Uterus (tissue), 3 donors: ENCODE measurements at regions not wholly inside any gene's neighbourhood (a gene's known extent, or its start where the extent isn't known, plus 50 kb on each side); places are given as distances from the start of the nearest gene placed in this dataset.

Experiments used
- DNase-seq, 2 donors: peaks; one replicate each; pipeline ENCODE4 v3.0.0-alpha.2; 2019 to 2020
- H3K27ac ChIP-seq, 2 donors: fragments of 200-600 bp; sonication (generic); 1 replicate in 1 of 2; 2 replicates in 1 of 2; pipeline ENCODE4 v1.5.1; 2016 to 2018
- H3K27me3 ChIP-seq, 2 donors: fragments of 200-600 bp; sonication (generic); one replicate each; pipeline ENCODE4 v1.5.1; 2018 to 2019; ENCODE audit warnings: control low read depth in 1 of 2
- H3K36me3 ChIP-seq, 2 donors: fragments of 200-600 bp; sonication (generic); one replicate each; pipeline ENCODE4 v1.5.1; 2019; ENCODE audit warnings: control low read depth in 1 of 2
- H3K4me1 ChIP-seq, 2 donors: fragments of 200-600 bp; sonication (generic); one replicate each; pipeline ENCODE4 v1.5.1; 2018 to 2019; ENCODE audit warnings: control low read depth in 1 of 2
- H3K4me3 ChIP-seq, 2 donors: fragments of 200-600 bp; sonication (generic); 1 replicate in 1 of 2; 2 replicates in 1 of 2; pipeline ENCODE4 v1.5.1; 2018 to 2019; ENCODE audit warnings: mild to moderate bottlenecking in 1 of 2
- H3K9me3 ChIP-seq, 2 donors: fragments of 200-600 bp; sonication (generic); one replicate each; pipeline ENCODE4 v1.5.1; 2019; ENCODE audit warnings: control low read depth in 1 of 2
- CTCF ChIP-seq, 4 experiments: fragments of 200-600 bp in 2 of 4; fragments of 450-650 bp in 2 of 4; sonication (generic) in 2 of 4; IDR thresholded peaks; one replicate each; pipeline ENCODE4 v1.5.1; 2016 to 2019; ENCODE audit warnings: antibody characterized with exemption in 4 of 4, mild to moderate bottlenecking in 2 of 4, moderate library complexity in 1 of 4
- POLR2A ChIP-seq, 2 donors: fragments of 450-650 bp; IDR thresholded peaks; one replicate each; pipeline ENCODE4 v1.6.1; 2016; ENCODE audit warnings: antibody characterized with exemption in 2 of 2, mild to moderate bottlenecking in 1 of 2, moderate library complexity in 1 of 2
- intact Hi-C: fragments of 100-400 bp; cut with DNase I; formaldehyde crosslinking; loops from one replicate; pipeline ENCODE4 v1.15.1; 2023; ENCODE audit warnings: low total_unique reads
- donor health status: DM: yes; HTN: yes; CAD: no.

- Histone ChIP-seq H3K9me3 (no peaks in the 10 kb centered on the region), H3K36me3 (no peaks in the 10 kb centered on the region), H3K4me1 (no peaks in the 10 kb centered on the region), H3K27ac (no peak overlapping the region), H3K27me3 (no peaks in the 10 kb centered on the region), H3K4me3 (no peak overlapping the region)
- TF ChIP-seq POLR2A (IDR thresholded peaks at IDR 0.05) (no peak), CTCF (IDR thresholded peaks at IDR 0.05) (no peak)
- DNase-seq = no peak
- intact Hi-C loops = loop anchor here (10.0 kb wide), 1 partner anchor 46 kb away; no protein-coding TSS in a partner anchor
Measured at GRCh38 chr18:32621034-32621433, 150.4 kb upstream of the GAREM1 start.

- Histone ChIP-seq H3K4me1 (no peaks in the 10 kb centered on the region), H3K27me3 (no peaks in the 10 kb centered on the region), H3K9me3 (no peaks in the 10 kb centered on the region), H3K4me3 (no peak overlapping the region), H3K36me3 (no peaks in the 10 kb centered on the region), H3K27ac (no peak overlapping the region)
- DNase-seq = no peak
- TF ChIP-seq POLR2A (IDR thresholded peaks at IDR 0.05) (no peak), CTCF (IDR thresholded peaks at IDR 0.05) (no peak)
- intact Hi-C loops = no loop called here
Measured at GRCh38 chr18:32618546-32618945, 147.9 kb upstream of the GAREM1 start.

DNA sequence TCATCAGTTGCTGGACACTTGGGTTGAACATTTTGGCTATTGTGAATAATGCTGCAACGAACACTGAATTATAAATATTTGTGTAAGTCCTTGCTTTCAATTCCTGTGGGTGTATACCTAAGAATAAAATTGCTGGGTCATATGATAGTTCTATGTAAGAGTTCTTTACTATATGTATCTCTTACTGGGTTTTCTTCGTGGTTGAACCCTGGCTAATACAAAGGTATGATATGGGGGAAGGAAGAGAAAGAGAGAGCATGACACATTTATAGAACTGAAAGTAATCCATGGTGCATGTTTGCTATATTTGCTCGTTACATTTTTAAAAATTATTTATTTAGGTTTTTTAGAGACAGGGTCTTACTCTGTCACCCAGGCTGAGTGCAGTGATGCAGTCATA lies 143.1 kb upstream of the GAREM1 start:
- Histone ChIP-seq H3K4me1 (no peaks in the 10 kb centered on the region), H3K27ac (no peak overlapping the region), H3K27me3 (no peaks in the 10 kb centered on the region), H3K9me3 (no peaks in the 10 kb centered on the region), H3K36me3 (no peaks in the 10 kb centered on the region), H3K4me3 (no peak overlapping the region)
- DNase-seq = no peak
- intact Hi-C loops = no loop called here
- no peak for TF ChIP-seq CTCF (IDR thresholded peaks at IDR 0.05)
- TF ChIP-seq POLR2A (IDR thresholded peaks at IDR 0.05) = no peak

DNA sequence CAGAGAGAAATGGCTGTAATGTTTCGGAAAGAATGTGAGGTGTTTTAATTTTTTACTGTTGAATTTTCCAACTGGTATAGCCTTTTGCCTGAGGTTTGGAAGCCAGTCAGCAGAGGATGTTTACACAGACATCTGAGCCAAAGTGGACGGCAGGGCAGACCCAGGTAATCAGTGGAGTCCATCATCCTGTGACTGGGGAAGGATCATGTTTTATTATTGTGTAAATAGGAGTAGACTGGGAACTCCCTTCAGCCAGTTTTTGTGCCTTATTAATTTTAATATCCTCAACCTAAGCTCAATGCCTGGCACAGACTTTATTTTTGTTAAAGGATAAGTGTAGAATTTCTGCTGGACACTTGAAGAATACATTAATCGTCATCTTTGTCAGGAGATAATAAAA lies 142.0 kb upstream of the GAREM1 start:
- H3K4me3 ChIP-seq = no peak overlapping the region
- H3K4me1 ChIP-seq = no peaks in the 10 kb centered on the region
- DNase-seq = no peak
- no peak overlapping the region for H3K27ac ChIP-seq
- H3K36me3 ChIP-seq = no peaks in the 10 kb centered on the region
- TF ChIP-seq CTCF (IDR thresholded peaks at IDR 0.05) (no peak), POLR2A (IDR thresholded peaks at IDR 0.05) (no peak)
- H3K9me3 ChIP-seq = no peaks in the 10 kb centered on the region
- no peaks in the 10 kb centered on the region for H3K27me3 ChIP-seq
- intact Hi-C loops = no loop called here

DNA sequence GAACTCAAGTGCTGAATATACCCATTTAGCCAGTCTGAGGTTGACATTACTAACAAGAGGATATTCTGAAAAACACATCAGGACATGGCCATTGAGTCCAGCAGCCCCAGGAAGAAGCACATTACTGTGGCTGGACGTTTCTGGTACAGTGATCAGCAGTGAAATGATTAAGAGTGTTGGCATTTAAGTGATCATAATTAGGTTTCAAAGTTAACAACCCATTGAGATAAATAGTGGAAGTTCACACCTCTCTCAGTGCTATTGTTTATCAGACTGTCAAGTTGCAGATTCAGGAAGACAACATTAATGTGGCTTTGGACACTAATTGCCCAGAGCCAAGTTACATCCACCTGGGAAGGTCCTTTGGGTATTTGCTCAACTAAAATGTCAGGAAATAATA lies 139.5 kb upstream of the GAREM1 start:
- intact Hi-C loops = no loop called here
- Histone ChIP-seq H3K4me3 (no peak overlapping the region), H3K9me3 (no peaks in the 10 kb centered on the region), H3K36me3 (no peaks in the 10 kb centered on the region), H3K4me1 (no peaks in the 10 kb centered on the region), H3K27me3 (no peaks in the 10 kb centered on the region), H3K27ac (no peak overlapping the region)
- TF ChIP-seq CTCF (IDR thresholded peaks at IDR 0.05) (no peak), POLR2A (IDR thresholded peaks at IDR 0.05) (no peak)
- no peak for DNase-seq
